Bronchial epithelial cell (primary cell): ENCODE measurements at regions not wholly inside any gene's neighbourhood (a gene's known extent, or its start where the extent isn't known, plus 50 kb on each side); places are given as distances from the start of the nearest gene placed in this dataset.

ENCODE experiments used
- DNase-seq: peaks from one replicate; pipeline ENCODE4 v3.0.0-alpha.2; 2010; ENCODE audit warnings: low read depth
- FAIRE-seq: peaks from 2 replicates; lab custom pipeline; 2011; peaks lifted over from hg19 to GRCh38; lab: Jason Lieb, UNC
- H3K27me3 ChIP-seq: 2 replicates; pipeline ENCODE4 v1.5.1; 2011; ENCODE audit warnings: low read length; ENCODE audit not compliant: control insufficient read depth, insufficient read depth
- H3K36me3 ChIP-seq: 2 replicates; pipeline ENCODE4 v1.5.1; 2011; ENCODE audit warnings: low read length; ENCODE audit not compliant: control insufficient read depth, insufficient read depth
- H3K4me3 ChIP-seq: 2 replicates; pipeline ENCODE4 v1.5.1; 2011; ENCODE audit warnings: mild to moderate bottlenecking, low read depth, low read length, control low read depth
- TF ChIP-seq, protein P1 (sequence below): IDR thresholded peaks from 2 replicates; pipeline ENCODE4 v1.5.1; 2011; ENCODE audit warnings: mild to moderate bottlenecking, moderate library complexity, low read length, control low read depth, inconsistent platforms; ENCODE audit not compliant: insufficient read depth, severe bottlenecking

DNA sequence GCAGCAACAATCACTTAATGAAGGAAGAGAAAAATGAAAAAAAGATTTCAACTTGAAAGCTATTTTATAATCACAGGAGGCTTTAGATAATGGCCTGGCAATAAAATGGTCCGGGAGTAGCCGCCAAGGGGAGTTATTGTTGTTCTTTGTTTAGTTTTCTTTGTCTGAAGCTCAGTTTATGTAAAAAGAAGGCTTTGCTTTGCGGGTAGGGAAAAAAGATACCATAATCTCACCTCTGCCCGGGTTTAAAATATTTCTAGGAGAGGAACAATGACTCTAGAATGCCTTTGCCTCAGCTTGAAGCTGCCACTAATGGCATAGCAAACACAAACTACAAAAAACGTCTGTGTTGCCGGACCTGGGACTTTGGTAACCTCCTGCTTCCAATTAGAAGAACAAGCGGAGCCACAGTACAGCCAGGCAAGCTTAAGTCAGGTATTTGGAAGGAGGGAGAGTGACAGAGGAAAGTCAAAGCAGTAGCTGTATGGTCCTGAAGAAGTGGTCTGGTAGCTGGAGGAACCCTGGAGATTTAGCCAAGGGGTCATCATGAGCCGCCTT is 764.5 kb downstream of the TUSC7 start:
- FAIRE-seq (no peak), DNase-seq (no peak)
- TF ChIP-seq, protein P1, sequence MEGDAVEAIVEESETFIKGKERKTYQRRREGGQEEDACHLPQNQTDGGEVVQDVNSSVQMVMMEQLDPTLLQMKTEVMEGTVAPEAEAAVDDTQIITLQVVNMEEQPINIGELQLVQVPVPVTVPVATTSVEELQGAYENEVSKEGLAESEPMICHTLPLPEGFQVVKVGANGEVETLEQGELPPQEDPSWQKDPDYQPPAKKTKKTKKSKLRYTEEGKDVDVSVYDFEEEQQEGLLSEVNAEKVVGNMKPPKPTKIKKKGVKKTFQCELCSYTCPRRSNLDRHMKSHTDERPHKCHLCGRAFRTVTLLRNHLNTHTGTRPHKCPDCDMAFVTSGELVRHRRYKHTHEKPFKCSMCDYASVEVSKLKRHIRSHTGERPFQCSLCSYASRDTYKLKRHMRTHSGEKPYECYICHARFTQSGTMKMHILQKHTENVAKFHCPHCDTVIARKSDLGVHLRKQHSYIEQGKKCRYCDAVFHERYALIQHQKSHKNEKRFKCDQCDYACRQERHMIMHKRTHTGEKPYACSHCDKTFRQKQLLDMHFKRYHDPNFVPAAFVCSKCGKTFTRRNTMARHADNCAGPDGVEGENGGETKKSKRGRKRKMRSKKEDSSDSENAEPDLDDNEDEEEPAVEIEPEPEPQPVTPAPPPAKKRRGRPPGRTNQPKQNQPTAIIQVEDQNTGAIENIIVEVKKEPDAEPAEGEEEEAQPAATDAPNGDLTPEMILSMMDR = no peak
- no peaks in the 10 kb centered on the region for H3K36me3 ChIP-seq
- H3K27me3 ChIP-seq = no peaks in the 10 kb centered on the region
- no peak overlapping the region for H3K4me3 ChIP-seq

DNA sequence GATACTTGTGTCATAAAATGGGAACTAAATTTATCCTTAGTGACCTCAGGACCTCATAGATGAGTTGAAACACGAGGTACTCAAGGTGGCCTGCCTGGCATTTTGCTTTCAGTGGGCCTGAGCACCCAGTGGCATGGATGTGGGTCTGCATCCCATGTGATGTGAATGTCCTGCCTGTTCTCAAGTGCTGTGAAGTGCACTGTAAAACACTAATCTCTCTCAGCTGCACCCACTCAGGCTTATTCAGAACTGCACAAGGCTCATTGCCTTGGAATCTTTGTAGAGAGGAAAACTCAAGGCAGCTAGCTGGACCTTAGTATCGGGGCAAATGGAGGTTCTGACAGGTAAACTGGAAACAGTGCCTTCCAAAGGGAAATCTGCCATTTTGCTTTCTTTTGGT is 767.0 kb downstream of the TUSC7 start:
- Histone ChIP-seq H3K27me3 (no peaks in the 10 kb centered on the region), H3K4me3 (no peak overlapping the region), H3K36me3 (no peaks in the 10 kb centered on the region)
- DNase-seq (no peak), FAIRE-seq (no peak)
- TF ChIP-seq, protein P1 = no peak

DNA sequence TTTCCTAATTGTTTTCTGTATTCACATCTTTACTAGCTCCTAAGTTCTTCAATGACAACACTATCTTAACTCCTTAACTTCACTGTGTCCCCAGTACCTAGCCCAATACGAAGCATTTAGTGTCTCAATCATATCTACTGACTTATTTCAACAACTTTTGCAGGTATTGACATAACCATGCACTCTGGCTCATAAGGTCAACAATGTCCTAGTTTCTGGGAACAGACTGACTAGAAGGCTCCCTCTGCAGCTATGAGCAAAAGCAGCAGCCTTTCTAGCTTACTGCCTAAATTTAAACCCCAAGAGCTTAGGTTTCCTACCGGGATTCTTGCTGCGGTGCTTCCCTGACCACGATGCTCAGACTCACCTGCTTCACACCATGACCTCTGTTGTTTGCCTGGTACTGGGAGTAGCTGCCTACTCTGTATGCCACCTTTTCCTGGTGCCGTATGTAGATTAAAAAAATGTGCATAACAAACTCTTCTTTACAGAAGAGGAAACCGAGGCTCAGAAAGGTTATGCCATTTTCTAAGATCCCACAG is 767.7 kb downstream of the TUSC7 start:
- FAIRE-seq (no peak), DNase-seq (no peak)
- TF ChIP-seq, protein P1 = no peak

DNA sequence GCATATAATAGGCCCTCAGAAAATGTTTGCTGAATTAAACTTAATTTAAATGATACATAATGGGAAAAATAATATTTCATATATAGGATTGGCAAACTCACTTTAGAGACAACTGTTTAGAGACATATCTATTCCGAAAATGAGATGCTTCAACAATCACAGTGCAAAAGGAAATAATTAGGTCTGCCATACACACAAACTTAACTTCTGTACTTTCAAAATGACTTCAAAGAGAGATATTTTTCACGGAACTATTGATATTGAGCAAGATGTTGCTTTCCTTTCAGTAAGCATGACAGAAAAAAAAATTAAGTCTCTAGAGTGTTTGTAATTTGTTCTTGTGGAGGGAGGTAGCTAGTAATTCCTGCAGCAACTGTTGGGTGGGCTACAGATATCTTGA is 769.5 kb downstream of the TUSC7 start:
- TF ChIP-seq, protein P1 = no peak
- no peaks in the 10 kb centered on the region for H3K27me3 ChIP-seq
- no peak overlapping the region for H3K4me3 ChIP-seq
- DNase-seq (no peak), FAIRE-seq (no peak)
- H3K36me3 ChIP-seq = no peaks in the 10 kb centered on the region

More for the DNA sequence above, 767.7 kb downstream of the TUSC7 start:
- H3K4me3 ChIP-seq = no peak overlapping the region
- H3K27me3 ChIP-seq = no peaks in the 10 kb centered on the region
- no peaks in the 10 kb centered on the region for H3K36me3 ChIP-seq

DNA sequence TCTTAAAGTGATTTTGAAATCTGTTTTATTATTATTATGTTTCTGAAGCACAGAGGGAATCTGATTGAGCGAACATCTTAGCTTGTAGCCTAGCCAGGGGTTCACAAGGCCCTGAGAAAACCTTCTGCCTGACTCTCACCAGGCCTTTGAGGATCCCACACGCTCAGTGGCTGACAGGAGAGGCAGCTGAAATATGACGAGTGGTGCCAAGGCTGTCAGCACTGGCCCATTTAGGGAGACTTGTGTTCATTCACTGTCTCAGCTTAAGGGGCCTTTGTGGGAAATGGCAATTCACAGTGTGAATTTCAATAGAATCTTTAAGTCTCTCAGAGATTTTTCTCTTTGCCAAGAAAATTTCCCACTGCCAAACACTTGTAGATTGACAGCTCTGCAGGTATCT is 770.9 kb downstream of the TUSC7 start:
- FAIRE-seq (no peak), DNase-seq (no peak)
- H3K36me3 ChIP-seq = no peaks in the 10 kb centered on the region
- H3K27me3 ChIP-seq = no peaks in the 10 kb centered on the region
- no peak overlapping the region for H3K4me3 ChIP-seq
- TF ChIP-seq, protein P1 = no peak

DNA sequence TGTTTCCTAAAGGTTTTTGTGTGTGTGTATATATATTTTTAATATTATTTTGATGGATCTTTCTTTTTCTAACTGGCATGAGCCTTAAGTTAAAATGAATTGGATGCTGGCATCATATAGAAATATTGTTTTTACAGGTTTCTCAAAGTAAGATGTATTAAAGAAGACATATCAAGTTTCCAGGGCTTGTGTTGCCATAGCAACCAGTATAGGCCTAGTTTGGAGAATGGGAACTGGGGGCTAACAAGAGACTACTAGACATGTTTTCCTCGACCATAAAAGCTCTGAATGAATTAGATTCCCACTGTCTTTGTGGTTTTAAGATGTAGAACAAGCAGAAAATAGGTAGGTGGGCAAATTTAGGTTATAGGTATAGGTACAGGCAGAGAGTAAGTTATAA is 771.4 kb downstream of the TUSC7 start:
- FAIRE-seq = no peak
- TF ChIP-seq, protein P1 = no peak
- Histone ChIP-seq H3K36me3 (no peaks in the 10 kb centered on the region), H3K27me3 (no peaks in the 10 kb centered on the region), H3K4me3 (no peak overlapping the region)
- DNase-seq = no peak
